Spleen (tissue), 11 donors: ENCODE measurements at regions not wholly inside any gene's neighbourhood (a gene's known extent, or its start where the extent isn't known, plus 50 kb on each side); places are given as distances from the start of the nearest gene placed in this dataset.
A peak's percentile ranks its signal among the peaks of the same experiment; 100 is the strongest.

Source experiments
- DNase-seq: peaks from one replicate; pipeline ENCODE4 v3.0.0-alpha.2; 2020
- H3K27ac ChIP-seq, 8 donors: fragments of 200-600 bp; sonication (generic) in 7 of 8; 1 replicate in 4 of 8; 2 replicates in 4 of 8; pipeline versions ENCODE4 v1.5.0 to v1.8.0; 2016 to 2021; ENCODE audit warnings: inconsistent platforms in 4 of 8, mild to moderate bottlenecking in 4 of 8, moderate library complexity in 1 of 8
- H3K27me3 ChIP-seq, 7 donors: fragments of 200-600 bp; sonication (generic) in 6 of 7; replicated peaks in 1 of 7; 1 replicate in 4 of 7; 2 replicates in 3 of 7; pipeline versions ENCODE4 v1.5.0 to v1.8.0; 2016 to 2021; ENCODE audit warnings: inconsistent platforms in 3 of 7, mild to moderate bottlenecking in 1 of 7
- H3K36me3 ChIP-seq, 6 donors: fragments of 200-600 bp; sonication (generic) in 5 of 6; 1 replicate in 4 of 6; 2 replicates in 2 of 6; pipeline versions ENCODE4 v1.5.0 to v1.8.0; 2016 to 2021; ENCODE audit warnings: inconsistent platforms in 2 of 6
- H3K4me1 ChIP-seq, 6 donors: fragments of 200-600 bp; sonication (generic) in 5 of 6; 1 replicate in 3 of 6; 2 replicates in 3 of 6; pipeline versions ENCODE4 v1.5.0 to v1.8.0; 2016 to 2021; ENCODE audit warnings: inconsistent platforms in 3 of 6
- H3K4me3 ChIP-seq, 8 donors: fragments of 200-600 bp; sonication (generic) in 7 of 8; 1 replicate in 4 of 8; 2 replicates in 4 of 8; pipeline versions ENCODE4 v1.5.0 to v1.8.0; 2016 to 2021; ENCODE audit warnings: inconsistent platforms in 4 of 8, mild to moderate bottlenecking in 4 of 8, moderate library complexity in 2 of 8
- H3K9me3 ChIP-seq, 8 donors: fragments of 200-600 bp; sonication (generic) in 7 of 8; 1 replicate in 4 of 8; 2 replicates in 4 of 8; pipeline versions ENCODE4 v1.5.0 to v1.8.0; 2016 to 2021; ENCODE audit warnings: inconsistent platforms in 4 of 8
- CTCF ChIP-seq, 11 experiments: fragments of 200-600 bp in 7 of 11; fragments of 450-650 bp in 4 of 11; sonication (generic) in 4 of 11; IDR thresholded peaks in 8 of 11; conservative IDR thresholded peaks in 3 of 11; 1 replicate in 7 of 11; 2 replicates in 4 of 11; pipeline versions ENCODE4 v1.4.0 to v1.8.0; 2016 to 2021; ENCODE audit warnings: antibody characterized with exemption in 11 of 11, inconsistent platforms in 4 of 11, mild to moderate bottlenecking in 1 of 11
- POLR2A ChIP-seq, 3 donors: fragments of 450-650 bp; IDR thresholded peaks; one replicate each; pipeline ENCODE4 v1.5.1; 2017; ENCODE audit warnings: antibody characterized with exemption in 3 of 3, mild to moderate bottlenecking in 1 of 3
- POLR2AphosphoS5 ChIP-seq, 3 donors: sonication (generic); formaldehyde crosslinking; IDR thresholded peaks; one replicate each; pipeline ENCODE4 v1.5.1; 2017; ENCODE audit warnings: antibody characterized with exemption in 3 of 3
- WGBS, 5 donors: extraction: QIAGEN DNeasy Blood & Tissue Kit in 3 of 5; methylation state at CpG; one replicate each; pipeline versions ENCODE4 v1.1.5 to v1.1.7; 2013 to 2018; 5-methylcytosine and 5-hydroxymethylcytosine counted together
- intact Hi-C: fragments of 100-400 bp; cut with DNase I; formaldehyde crosslinking; loops from one replicate; pipeline ENCODE4 v1.15.0; 2023; ENCODE audit warnings: low total_unique reads
- donor health status: healthy with polysubstance abuse.
- donor health status: DM: no; HTN: no; CAD: no; lungs with moderate emphysema.
- donor health status: DM: no; HTN: no; CAD: no.
- donor health status: Bipolar disorder and iron deficiency.
- donor health status: healthy.
- donor health status: DM: no; HTN: no; CAD: no.
- donor health status: DM: yes; HTN: yes; CAD: no.

- H3K4me3 ChIP-seq: no peak overlapping the region
- H3K36me3 ChIP-seq: no peaks in the 10 kb centered on the region
- H3K9me3 ChIP-seq: no peaks in the 10 kb centered on the region
- WGBS, 5 donors: 76 to 87% (median 84%) methylated on average over 3 of the region's 3 CpGs
- H3K27me3 ChIP-seq: peaks cover 0 to 16% (median 0%) of the 10 kb centered on the region in 7 donors
- DNase-seq: no peak
- no peak overlapping the region for H3K27ac ChIP-seq
- no peak for TF ChIP-seq CTCF (IDR thresholded peaks at IDR 0.05 in 8 of 11, conservative IDR thresholded peaks at IDR 0.05 in 3 of 11)
- no peaks in the 10 kb centered on the region for H3K4me1 ChIP-seq
- intact Hi-C loops: no loop called here
Measured at GRCh38 chr16:77650761-77651160, 71.6 kb upstream of the NUDT7 start.

- WGBS, 5 donors: 84 to 88% (median 87%) methylated on average over 4 of the region's 4 CpGs
- no peak for DNase-seq
- no peak for TF ChIP-seq POLR2A (IDR thresholded peaks at IDR 0.05)
- no peak for TF ChIP-seq POLR2AphosphoS5 (IDR thresholded peaks at IDR 0.05)
- no peak for TF ChIP-seq CTCF (IDR thresholded peaks at IDR 0.05 in 8 of 11, conservative IDR thresholded peaks at IDR 0.05 in 3 of 11)
- H3K4me1 ChIP-seq: no peaks in the 10 kb centered on the region
- no peaks in the 10 kb centered on the region for H3K9me3 ChIP-seq
- no peak overlapping the region for H3K27ac ChIP-seq
- H3K27me3 ChIP-seq: peaks cover 0 to 13% (median 0%) of the 10 kb centered on the region in 7 donors
- intact Hi-C loops: no loop called here
- no peaks in the 10 kb centered on the region for H3K36me3 ChIP-seq
- no peak overlapping the region for H3K4me3 ChIP-seq
Measured at GRCh38 chr16:77652399-77652798, 69.9 kb upstream of the NUDT7 start.

- no peak for DNase-seq
- Histone ChIP-seq H3K27me3 (peaks cover 0 to 14% (median 0%) of the 10 kb centered on the region in 7 donors), H3K36me3 (no peaks in the 10 kb centered on the region), H3K4me3 (no peak overlapping the region), H3K4me1 (no peaks in the 10 kb centered on the region), H3K9me3 (peaks cover 0 to 7% (median 2%) of the 10 kb centered on the region in 8 donors), H3K27ac (no peak overlapping the region)
- intact Hi-C loops: no loop called here
- WGBS, 5 donors: 59 to 67% (median 64%) methylated on average over 6 of the region's 6 CpGs
- TF ChIP-seq POLR2AphosphoS5 (IDR thresholded peaks at IDR 0.05) (no peak), POLR2A (IDR thresholded peaks at IDR 0.05) (no peak), CTCF (IDR thresholded peaks at IDR 0.05 in 8 of 11, conservative IDR thresholded peaks at IDR 0.05 in 3 of 11) (no peak)
Measured at GRCh38 chr16:77657016-77657415, 65.3 kb upstream of the NUDT7 start.

DNA sequence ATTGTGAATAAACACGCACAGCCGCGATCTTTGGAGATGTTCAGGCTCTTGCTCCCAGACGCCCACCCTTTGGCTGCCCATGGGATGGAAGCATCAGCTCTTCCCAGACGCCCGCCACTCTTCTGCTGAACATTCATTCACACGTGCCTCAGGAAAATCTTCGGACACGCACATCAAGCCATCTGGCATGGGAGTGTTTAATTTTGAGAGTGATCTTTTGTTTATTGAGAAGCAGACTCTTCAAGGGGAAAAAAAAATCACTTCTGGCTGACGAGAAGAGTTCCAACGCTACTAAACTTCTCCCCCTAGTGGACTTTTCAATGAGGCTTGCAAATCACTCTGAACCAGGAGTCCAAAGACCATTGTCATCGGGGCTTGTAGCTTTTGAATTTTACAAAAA is 62.0 kb upstream of the NUDT7 start:
- no peaks in the 10 kb centered on the region for H3K4me1 ChIP-seq
- no peaks in the 10 kb centered on the region for H3K36me3 ChIP-seq
- peaks cover 0 to 14% (median 0%) of the 10 kb centered on the region in 7 donors for H3K27me3 ChIP-seq
- H3K4me3 ChIP-seq: no peak overlapping the region
- DNase-seq: no peak
- 40 to 50% (median 45%) methylated on average over 12 of the region's 12 CpGs for WGBS, 5 donors
- H3K27ac ChIP-seq: no peak overlapping the region
- intact Hi-C loops: no loop called here
- TF ChIP-seq POLR2AphosphoS5 (IDR thresholded peaks at IDR 0.05): no peak
- peak in 2 of 11 experiments; percentile 33 to 41 for TF ChIP-seq CTCF (IDR thresholded peaks at IDR 0.05 in 8 of 11, conservative IDR thresholded peaks at IDR 0.05 in 3 of 11)
- H3K9me3 ChIP-seq: peaks cover 0 to 29% (median 17%) of the 10 kb centered on the region in 8 donors
